NCI-H82 (cell line): ENCODE measurements at regions not wholly inside any gene's neighbourhood (a gene's known extent, or its start where the extent isn't known, plus 50 kb on each side); places are given as distances from the start of the nearest gene placed in this dataset.
"Not testable (repeated sequence)": the region's sequence is repeated elsewhere in the genome, so short reads cannot be mapped to it uniquely, and the experiment has no call there.

Experiments
- DNase-seq: peaks from one replicate; lab custom pipeline; 2025; lab: John Stamatoyannopoulos, UW

DNA sequence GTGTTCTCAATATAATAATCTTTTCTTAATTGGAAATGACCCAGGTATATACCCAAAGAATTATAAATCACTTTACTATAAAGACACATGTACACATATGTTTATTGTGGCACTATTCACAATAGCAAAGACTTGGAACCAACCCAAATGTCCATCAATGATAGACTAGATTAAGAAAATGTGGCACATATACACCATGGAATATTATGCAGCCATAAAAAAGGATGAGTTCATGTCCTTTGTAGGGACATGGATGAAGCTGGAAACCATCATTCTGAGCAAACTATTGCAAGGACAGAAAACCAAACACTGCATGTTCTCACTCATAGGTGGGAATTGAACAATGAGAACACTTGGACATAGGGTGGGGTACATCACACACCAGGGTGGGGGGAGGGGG, 56.8 kb downstream of the SCGB2B2 start:
- DNase-seq: not testable (repeated sequence)

DNA sequence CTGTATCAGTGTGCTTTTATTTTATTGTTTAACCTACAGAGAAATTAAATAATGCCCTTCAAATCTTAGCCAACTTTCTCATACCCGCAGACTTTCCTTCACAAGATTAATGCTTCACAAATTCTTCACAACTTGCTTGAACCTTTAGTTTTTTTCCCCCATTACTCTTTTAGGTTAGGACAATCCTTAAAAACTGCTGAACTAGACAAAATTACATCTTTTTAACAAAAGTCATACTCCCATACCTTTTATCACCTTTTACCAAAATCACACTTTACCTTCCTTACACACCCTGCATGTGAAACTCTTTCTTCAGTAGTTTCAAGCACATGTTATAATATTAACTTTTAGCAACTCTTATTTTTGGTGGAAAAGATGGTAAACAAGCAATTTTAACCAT, 58.5 kb downstream of the SCGB2B2 start:
- DNase-seq: no peak

DNA sequence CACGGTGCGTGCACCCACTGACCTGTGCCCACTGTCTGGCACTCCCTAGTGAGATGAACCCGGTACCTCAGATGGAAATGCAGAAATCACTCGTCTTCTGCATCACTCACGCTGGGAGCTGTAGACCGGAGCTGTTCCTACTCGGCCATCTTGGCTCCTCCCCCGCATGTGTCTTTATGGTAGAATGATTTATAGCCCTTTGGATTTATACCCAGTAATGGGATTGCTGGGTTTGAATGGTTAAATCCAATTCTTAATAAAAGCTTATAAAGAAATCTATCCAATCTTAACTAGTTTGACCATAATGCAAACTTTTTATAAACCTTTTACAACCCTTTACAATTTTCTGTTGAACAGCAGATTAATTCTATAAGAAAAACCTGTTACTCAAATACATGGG, 59.0 kb downstream of the SCGB2B2 start:
- DNase-seq: peak; percentile 55

DNA sequence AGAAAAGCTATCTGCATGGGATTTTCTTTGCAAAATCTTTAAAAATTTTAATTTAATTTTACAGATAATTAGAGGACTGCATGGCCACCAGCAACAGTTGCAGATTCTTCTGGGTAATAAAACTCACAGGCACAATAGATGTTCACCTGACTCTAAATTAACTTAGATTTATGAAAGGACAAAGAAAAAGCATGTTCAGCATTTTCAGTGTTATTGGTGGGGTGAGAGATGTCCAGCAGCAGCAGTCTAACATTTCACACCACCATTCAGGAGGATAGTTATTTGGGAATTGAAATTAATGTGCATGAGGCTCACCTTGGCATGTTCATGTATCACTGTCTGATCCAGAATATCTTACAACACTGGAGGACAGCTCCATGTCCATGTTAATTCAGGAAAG, 74.0 kb downstream of the SCGB2B2 start:
- no peak for DNase-seq

DNA sequence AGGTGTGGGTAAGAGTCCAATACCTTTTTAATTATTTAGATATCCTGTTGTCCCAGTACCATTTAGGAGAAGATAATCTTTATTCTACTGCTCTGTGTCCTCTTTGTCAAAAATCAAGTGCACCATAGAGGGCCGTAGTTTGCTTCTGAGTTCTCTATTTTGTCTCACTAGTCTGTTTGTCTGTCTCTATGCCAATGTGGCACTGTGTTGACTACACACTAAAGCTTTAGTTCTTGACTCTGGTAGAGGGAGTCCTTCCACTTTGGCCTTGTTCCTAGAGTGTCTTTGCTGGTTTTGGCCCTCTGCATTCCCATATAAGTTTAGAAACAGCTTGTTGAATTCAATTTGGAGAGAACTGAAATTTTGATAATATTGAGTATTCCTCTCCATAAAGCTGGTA, 75.9 kb downstream of the SCGB2B2 start:
- no peak for DNase-seq

DNA sequence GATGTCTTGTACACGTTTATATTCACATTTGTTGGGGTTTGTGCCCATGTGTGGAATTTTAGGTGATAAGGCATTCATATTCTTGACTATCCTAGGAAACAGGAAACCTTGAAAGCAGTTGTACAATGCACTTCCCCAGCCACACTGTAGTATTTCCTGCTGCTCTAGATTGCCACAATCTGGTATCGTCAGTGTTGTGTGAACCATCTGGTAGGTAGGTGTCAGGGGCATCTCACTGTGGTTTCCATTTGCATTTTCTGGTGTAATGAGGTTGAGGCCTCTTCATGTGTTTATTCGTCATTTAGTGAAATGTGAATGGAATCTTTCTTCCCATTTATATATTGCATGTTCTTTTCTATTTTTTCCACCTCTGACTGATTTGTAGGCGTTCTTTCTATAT, 76.6 kb downstream of the SCGB2B2 start:
- DNase-seq: no peak

DNA sequence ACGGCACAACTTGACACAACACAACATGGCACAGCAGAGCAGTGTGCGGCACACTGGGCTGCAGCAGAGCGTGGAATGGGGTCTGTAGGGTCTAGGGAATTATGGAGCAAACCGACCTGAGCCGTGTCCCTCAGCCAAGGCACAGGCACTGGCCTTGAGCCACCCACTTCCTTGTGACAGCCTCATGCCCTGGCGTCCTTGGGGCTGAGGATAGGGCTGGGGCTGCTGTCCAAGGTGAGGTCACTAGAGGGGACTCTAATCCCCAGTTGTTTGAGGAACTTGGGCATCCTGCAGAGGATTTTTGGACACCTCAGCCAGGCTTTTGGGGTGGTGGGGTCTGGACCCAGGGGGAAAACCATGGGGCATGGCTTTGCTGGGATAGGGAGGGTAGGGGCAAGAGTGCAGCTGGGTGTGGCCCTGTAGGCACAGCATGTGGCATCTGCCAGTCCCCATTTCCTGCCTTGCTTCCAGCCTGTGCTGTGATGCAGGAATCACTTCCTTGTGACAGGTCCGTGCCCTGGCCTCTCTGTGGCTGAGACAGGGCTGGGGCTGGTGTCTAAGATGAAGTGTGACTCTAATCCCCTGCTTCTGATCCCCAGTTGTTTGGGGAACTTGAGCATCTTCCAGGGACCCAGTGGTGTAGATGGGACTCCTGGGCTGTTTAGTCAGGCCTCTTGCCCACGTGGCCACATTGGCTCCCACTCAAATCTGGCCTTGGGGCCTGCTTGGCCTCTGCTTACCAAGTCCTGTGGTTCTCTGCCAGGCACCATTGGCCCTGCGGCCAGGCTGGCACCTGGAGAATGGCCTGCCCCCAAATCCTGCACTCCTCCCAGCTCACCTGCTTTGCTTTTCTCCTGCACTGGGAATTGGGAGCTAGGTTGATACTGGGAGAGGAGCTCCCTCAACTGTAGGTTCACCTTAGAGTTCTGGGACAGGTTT, 78.5 kb downstream of the SCGB2B2 start:
- DNase-seq: no peak

DNA sequence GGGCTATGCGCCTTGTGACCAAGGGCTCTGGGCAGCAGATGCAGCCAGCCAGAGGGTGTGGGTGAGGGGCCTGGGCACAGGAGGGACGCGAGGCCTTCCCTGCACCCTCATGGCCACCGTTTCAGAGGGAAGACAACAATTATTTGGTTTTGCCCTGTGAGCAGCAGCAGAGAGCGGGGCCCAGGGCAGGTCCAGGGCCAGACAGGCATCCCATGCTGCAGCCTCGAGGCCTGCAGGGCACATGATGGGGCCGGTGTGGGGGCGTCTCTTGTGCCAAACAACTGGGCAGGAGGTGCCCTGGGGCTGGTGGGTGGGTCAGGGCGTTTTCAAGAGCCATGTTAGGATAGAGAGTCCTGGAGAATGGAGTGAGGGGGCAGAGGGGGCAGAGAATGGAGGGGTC, 79.4 kb downstream of the SCGB2B2 start:
- no peak for DNase-seq

DNA sequence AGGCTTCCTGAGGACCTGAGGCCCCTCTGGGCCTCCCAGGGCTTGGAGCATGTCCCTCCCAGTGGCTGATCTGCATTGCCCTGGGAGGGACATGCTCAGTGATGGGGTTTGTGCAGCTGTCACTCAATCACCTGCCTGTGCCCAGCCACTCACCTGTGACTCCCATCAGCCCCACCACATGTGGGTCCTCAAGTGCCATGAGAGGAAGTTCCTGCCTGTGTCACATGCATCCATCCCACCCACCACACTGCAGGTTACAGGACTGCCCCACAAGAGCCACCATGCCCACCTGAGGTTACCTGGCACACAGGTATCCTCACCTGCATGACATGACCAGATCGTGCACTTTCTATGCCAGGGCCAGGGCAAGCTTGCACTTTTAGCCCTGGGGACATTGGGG, 80.0 kb downstream of the SCGB2B2 start:
- DNase-seq: no peak

DNA sequence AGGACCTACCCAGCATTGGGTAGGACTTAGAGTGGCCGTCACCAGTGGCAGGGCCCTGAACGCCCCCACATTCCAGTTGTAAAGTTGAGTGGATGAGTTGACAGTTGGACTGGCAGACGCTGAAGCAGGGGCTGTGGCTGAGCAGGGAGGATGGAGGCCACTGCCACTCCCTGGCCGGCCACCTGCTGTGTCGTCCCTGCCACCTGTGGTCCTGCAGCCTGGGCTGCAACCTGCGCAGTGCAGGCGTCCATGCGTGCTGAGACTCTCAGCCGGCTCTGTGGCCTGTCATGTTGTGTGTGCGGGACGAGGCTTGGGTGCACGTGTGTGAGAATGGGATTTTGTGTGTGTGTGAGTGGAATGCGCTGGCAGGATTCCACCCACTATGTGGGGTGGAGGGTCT, 80.8 kb downstream of the SCGB2B2 start:
- no peak for DNase-seq

DNA sequence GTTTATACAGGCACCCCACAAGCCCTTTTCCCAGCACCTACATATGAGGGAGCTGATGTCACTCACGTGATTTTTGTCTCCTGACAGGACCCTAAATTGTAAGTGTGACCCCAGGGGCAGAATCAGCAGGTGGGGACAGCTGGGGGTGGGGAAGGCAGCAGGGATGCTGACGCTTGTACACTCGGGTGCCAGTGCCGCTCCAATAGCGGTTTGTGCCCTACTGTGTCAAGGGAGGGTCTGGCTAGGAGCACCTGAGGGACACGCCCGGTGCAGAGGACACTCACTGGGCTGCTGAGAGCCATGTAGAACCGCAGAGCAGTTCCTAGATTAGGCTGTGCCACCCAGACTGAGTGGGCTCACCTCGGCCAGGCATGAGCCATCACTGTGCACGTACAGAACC, 81.3 kb downstream of the SCGB2B2 start:
- DNase-seq: no peak

DNA sequence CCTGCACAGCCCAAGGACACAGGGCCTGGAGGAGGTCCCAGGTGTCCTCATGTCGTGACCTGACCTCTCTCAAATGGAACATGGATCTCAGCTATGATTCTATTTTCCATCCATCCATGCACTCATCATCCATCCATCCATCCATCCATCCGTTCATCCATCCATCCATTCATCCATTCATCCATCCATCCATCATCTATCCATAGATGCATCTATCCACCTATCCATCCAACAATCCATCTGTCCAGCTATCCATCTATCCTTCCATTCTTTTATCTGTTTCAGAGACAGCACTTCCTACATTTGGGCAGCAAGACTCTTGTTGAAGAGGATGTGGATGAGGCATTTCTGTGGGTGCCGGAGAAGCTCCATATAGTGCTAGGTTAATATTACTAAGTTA, 86.7 kb downstream of the SCGB2B2 start:
- DNase-seq: no peak

DNA sequence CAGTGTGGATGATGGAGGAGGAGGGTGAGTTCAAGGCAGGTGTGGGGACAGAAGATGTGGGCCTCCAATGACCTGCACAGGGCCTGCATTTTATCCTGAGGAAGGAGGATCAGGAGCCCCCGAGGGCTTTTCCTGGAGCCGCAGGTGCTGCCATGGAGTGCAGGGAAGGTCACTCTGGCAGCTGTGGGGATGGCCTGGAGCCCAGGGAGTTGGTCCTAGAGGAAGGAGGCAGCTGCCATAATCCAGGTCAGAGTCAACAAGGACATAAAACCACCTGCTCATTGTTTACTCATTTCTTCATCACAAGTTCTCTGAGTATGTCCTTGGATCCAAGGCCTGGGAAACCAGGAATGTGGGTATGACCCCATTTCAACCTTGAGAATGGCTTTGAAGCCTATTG, 87.2 kb downstream of the SCGB2B2 start:
- no peak for DNase-seq

DNA sequence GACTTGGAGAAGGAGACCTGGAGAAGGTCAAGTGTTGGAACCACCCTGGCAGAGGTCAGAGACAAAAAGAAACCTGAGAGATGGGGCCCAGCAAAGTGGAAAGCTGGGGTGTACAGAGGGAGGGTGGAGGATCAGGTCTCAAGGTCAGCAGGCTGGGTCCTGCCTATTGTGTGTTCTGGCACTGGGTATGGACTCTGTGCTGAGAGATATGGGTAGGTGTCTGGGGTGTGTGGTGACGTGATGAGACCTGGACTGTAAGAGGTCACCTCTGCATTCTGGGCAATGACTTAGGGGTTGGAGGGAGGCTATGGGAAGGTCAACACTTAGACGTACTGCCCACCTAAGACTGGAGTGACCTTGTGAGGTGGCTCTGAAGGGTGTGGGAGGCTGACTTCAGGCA, 88.1 kb downstream of the SCGB2B2 start:
- DNase-seq: no peak

DNA sequence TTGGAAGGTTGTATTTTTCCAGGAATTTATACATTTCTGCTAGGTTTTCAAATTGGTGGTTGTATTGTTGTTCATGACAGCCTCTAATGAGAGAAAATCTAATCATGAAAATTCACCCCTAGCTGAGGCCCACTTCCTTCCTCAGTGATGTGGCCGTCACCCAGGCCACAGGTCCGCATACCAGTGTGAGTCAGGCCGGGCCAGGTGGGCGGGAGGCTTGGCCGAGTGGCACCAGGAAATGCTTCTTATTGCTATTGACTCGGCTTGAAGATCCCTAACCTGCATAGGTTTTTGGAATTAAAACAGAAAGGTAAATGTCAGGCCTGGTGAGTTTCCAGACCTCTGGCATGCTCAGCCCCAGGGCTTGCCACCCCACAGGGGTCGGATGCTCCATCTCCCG, 88.7 kb downstream of the SCGB2B2 start:
- DNase-seq: no peak

DNA sequence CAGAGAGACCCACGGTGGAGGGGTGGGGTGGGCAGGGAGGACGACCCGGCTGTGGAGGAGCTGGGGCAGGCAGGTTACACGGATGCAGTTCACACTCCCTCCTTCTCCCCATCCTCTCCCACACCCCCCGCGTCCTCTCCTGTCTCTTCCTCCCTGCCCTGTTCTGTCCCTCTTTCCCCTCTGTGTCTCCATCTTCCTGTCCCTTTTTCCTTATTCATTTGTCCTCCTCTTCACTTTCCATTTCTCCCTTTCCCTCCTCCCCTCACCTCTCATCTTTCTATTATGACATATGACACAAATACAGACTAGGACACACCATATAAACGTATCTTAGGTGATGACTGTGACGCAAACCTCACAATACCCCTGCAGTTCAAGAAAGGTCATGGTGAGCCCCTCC, 96.6 kb downstream of the SCGB2B2 start:
- no peak for DNase-seq

DNA sequence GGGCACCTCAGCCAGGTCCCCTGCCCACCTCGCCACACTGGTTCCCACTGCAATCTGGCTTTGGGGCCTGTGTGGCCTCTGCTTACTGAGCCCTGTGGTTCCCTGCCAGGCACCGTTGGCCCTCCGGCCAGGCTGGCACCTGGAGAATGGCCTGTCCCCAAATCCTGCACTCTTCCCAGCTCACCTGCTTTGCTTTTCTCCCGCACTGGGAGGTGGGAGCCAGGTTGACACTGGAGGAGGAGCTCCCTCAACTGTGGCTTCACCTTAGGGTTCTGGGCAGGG, 97.0 kb downstream of the SCGB2B2 start:
- no peak for DNase-seq

DNA sequence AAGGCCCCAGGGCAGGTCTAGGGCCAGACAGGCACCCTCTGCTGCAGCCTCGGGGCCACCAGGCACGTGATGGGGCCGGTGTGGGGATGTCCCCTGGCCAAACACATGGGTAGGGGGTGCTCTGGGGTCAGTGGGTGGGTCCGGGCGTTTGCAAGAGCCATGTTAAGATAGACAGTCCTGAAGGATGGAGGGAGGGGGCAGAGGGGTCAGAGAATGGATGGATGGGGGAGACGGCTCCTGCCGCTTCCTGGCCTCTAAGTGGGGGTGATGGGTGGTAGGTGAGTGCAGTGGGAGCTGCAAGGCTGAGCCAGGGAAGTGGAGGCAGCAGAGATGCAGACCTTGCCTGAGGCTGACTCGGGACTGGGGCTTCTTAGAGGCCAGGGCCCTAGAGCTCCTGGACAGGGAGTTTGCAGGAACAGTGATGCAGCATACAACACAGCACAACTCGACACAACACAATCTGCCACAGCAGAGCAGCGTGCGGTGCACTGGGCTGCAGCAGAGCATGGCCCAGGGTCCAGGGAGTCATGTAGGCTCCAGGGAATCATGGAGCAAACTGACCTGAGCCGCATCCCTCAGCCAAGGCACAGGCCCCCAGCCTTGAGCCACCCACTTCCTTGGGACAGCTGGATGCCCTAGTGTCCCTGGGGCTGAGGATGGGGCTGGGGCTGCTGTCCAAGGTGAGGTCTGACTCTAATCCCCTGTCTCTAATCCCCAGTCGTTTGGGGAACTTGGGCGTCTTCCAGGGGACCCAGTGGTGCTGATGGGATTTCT, 97.5 kb downstream of the SCGB2B2 start:
- DNase-seq: no peak

DNA sequence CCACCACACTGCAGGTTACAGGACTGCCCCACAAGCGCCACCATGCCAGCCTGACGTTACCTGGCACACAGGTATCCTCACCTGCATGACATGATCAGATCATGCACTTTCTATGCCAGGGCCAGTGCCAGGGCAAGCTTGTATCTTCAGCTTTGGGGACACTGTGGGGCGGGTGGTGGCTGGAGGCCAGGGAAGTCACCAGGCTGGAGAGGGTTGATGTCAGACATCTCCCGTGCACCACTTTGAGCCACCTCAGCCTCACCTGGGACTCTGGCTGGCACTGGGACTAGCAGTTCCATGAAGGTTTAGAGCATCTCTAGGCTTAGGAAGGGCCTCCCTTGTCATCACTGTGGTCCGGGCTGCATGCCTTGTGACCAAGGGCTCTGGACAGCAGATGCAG, 97.2 kb downstream of the WTIP start:
- DNase-seq: no peak

DNA sequence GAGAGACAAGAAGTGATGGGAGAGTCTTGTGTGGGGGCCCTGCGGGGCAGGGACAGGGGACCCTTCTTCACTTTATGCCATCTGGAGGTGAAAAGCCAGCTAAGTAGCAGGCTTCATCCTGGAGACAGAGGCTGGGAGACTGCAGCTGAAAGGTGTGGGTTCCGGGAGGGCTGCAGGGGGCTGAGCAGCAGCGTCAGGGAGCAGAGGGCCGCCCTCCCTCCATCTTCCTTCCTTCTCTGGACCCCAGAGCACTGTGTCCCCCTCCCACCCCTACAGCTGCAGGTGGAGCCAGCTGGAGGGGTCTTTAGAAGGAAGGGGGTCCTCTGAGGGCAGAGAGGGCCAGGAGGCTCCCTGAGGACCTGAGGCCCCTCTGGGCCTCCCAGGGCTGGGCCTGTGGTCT, 96.6 kb downstream of the WTIP start:
- DNase-seq: no peak

DNA sequence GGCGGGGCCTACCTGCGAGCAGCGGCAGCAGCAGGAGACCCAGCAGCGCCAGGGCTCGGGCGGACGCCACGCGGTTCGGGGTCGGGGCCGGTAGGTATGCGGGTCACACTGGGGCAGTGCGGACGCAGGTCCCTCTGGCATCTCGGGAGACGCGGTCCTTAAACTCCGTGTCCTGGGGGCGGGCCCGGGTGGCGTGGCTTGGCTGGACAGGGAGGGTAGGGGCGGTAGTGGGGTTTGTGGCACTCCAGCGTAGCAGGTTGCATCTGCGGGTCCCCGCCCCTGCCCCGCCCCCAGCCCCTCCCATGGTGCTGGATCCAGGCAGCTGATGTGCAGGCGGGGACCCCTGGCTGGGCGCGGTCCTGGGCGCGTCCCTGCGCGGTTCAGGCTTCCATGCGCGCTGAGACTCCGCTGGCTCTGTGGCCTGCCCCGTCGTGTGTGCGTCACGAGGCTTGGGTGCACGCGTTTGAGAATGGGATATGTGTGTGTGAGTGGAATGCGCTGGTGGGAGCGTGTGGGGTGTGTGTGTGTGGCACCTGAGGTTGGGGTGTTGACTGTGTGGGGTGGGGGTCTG, 96.1 kb downstream of the WTIP start:
- DNase-seq: peak; percentile 10

DNA sequence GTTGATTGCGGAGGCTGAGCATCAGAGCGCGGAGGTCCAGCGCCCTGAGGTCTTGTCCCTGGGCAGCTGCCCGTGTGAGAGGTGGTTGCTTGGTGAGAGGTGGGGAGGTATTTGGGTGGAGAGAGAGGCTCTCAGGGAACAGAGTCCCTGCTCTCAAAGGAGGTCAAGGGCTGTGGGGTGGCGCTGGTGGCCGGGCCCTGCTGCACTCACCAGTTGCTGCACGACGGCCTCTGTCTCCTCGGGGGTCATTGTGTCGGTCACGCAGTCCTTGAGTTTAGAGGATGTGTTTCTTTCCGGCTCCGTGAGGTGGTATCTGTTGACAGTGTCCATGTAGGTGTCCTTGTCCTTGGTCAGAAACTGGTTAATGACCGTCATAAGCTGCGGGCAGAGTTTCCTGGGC, 95.5 kb downstream of the WTIP start:
- DNase-seq: no peak

DNA sequence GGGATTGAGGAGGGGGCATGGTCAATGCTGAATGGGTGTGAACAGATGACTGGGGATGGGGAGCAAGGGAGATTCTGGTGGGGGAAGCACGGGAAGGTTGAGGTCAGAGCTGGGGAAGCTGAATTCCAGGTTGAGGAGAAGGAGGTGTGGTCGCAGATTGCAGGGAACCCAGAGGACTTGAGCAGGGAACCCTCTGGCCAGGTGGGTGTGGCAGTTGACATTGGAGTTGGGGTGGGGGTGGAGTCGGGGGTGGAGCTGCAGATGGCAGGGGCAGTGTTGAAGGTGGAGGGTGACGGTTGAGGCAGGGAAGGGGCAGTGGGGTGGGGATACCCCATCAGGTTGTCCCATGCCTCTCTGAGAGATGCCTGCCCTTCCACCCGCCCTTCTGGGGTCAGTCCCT, 94.7 kb downstream of the WTIP start:
- DNase-seq: no peak
